Fibroblast of lung (primary cell): ENCODE measurements at regions not wholly inside any gene's neighbourhood (a gene's known extent, or its start where the extent isn't known, plus 50 kb on each side); places are given as distances from the start of the nearest gene placed in this dataset.

Source experiments
- DNase-seq, 2 donors: peaks; one replicate each; pipeline versions ENCODE4 v3.0.0 to v3.0.0-alpha.2; 2010; ENCODE audit warnings: low read depth in 2 of 2
- H2AFZ ChIP-seq: 2 replicates; pipeline ENCODE4 v1.5.1; 2012; ENCODE audit warnings: low read length, control low read depth, inconsistent platforms
- H3K27ac ChIP-seq: 2 replicates; pipeline ENCODE4 v1.5.1; 2011; ENCODE audit warnings: low read length, control low read depth; ENCODE audit not compliant: insufficient read depth
- H3K27me3 ChIP-seq: 2 replicates; pipeline ENCODE4 v1.5.1; 2011; ENCODE audit warnings: mild to moderate bottlenecking, low read length; ENCODE audit not compliant: control insufficient read depth, insufficient read depth
- H3K36me3 ChIP-seq: 2 replicates; pipeline ENCODE4 v1.5.1; 2011; ENCODE audit warnings: low read length; ENCODE audit not compliant: control insufficient read depth, insufficient read depth
- H3K4me1 ChIP-seq: 2 replicates; pipeline ENCODE4 v1.5.1; 2011; ENCODE audit warnings: low read length; ENCODE audit not compliant: control insufficient read depth, insufficient read depth; ENCODE audit errors: extremely low read depth
- H3K4me2 ChIP-seq: 2 replicates; pipeline ENCODE4 v1.5.1; 2011; ENCODE audit warnings: low read length, control low read depth; ENCODE audit not compliant: insufficient read depth; ENCODE audit errors: extremely low read depth
- H3K4me3 ChIP-seq, 4 experiments: fragments of 200-600 bp in 1 of 4; sonication (generic) in 1 of 4; replicated peaks in 1 of 4; 2 replicates each; pipeline ENCODE4 v1.5.1; 2011 to 2016; ENCODE audit warnings: low read length in 4 of 4, low read depth in 3 of 4, mild to moderate bottlenecking in 3 of 4, control low read depth in 2 of 4, inconsistent platforms in 1 of 4, mixed read lengths in 1 of 4; ENCODE audit not compliant: insufficient read depth in 1 of 4; ENCODE audit errors: control extremely low read depth in 1 of 4
- H3K79me2 ChIP-seq: 2 replicates; pipeline ENCODE4 v1.5.1; 2012; ENCODE audit warnings: mild to moderate bottlenecking, low read length, inconsistent platforms; ENCODE audit not compliant: control insufficient read depth, insufficient read depth
- H3K9ac ChIP-seq: 2 replicates; pipeline ENCODE4 v1.5.1; 2011; ENCODE audit warnings: mild to moderate bottlenecking, low read length, control low read depth; ENCODE audit not compliant: insufficient read depth
- H3K9me3 ChIP-seq: 2 replicates; pipeline ENCODE4 v1.5.1; 2012; ENCODE audit warnings: low read depth, low read length; ENCODE audit not compliant: control insufficient read depth, insufficient read depth
- H4K20me1 ChIP-seq: 2 replicates; pipeline ENCODE4 v1.5.1; 2011; ENCODE audit warnings: low read length; ENCODE audit not compliant: control insufficient read depth, insufficient read depth; ENCODE audit errors: extremely low read depth
- EZH2 ChIP-seq: IDR thresholded peaks from 2 replicates; pipeline ENCODE4 v1.5.1; 2012; ENCODE audit warnings: low read length, control low read depth, mild to moderate bottlenecking; ENCODE audit errors: missing control alignments
- TF ChIP-seq, protein P1 (sequence below), 2 donors: IDR thresholded peaks in 1 of 2; conservative IDR thresholded peaks in 1 of 2; 1 replicate in 1 of 2; 2 replicates in 1 of 2; pipeline ENCODE4 v1.5.1; 2011 to 2012; ENCODE audit warnings: low read length in 2 of 2, control low read depth in 1 of 2, inconsistent platforms in 1 of 2, low read depth in 1 of 2, mild to moderate bottlenecking in 1 of 2

DNA sequence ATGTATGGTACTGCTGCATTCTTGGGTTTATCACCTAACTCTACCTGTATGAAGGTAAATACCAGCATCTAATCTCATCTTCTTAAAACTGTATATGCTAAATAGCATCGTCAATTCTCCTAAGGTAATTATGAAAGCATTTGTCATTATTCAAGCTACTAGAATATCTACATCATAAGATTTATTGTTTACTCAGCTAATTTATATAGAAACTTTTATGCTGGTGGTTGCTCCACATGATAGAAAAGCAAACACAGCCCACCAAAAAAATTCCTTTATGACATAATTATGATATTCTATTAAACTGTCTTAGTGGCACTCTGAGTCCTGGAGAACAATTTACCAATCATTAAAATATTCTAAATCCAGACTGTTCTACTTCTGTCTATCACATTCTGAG is 1226.1 kb upstream of the NRXN1 start:
- Histone ChIP-seq H3K9me3 (no peaks in the 10 kb centered on the region), H3K27ac (no peak overlapping the region), H3K79me2 (no peaks in the 10 kb centered on the region), H2AFZ (no peak overlapping the region), H3K27me3 (no peaks in the 10 kb centered on the region), H4K20me1 (no peaks in the 10 kb centered on the region), H3K4me1 (no peaks in the 10 kb centered on the region), H3K9ac (no peak overlapping the region), H3K36me3 (no peaks in the 10 kb centered on the region), H3K4me3 (no peak overlapping the region), H3K4me2 (no peak overlapping the region)
- no peak for DNase-seq
- TF ChIP-seq, protein P1, sequence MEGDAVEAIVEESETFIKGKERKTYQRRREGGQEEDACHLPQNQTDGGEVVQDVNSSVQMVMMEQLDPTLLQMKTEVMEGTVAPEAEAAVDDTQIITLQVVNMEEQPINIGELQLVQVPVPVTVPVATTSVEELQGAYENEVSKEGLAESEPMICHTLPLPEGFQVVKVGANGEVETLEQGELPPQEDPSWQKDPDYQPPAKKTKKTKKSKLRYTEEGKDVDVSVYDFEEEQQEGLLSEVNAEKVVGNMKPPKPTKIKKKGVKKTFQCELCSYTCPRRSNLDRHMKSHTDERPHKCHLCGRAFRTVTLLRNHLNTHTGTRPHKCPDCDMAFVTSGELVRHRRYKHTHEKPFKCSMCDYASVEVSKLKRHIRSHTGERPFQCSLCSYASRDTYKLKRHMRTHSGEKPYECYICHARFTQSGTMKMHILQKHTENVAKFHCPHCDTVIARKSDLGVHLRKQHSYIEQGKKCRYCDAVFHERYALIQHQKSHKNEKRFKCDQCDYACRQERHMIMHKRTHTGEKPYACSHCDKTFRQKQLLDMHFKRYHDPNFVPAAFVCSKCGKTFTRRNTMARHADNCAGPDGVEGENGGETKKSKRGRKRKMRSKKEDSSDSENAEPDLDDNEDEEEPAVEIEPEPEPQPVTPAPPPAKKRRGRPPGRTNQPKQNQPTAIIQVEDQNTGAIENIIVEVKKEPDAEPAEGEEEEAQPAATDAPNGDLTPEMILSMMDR (conservative IDR thresholded peaks at IDR 0.05 in 1 of 2, IDR thresholded peaks at IDR 0.05 in 1 of 2; ENCODE audit: low read depth in 1 of 2, low read length in 2 of 2), result no peak
- TF ChIP-seq EZH2, result no peak

DNA sequence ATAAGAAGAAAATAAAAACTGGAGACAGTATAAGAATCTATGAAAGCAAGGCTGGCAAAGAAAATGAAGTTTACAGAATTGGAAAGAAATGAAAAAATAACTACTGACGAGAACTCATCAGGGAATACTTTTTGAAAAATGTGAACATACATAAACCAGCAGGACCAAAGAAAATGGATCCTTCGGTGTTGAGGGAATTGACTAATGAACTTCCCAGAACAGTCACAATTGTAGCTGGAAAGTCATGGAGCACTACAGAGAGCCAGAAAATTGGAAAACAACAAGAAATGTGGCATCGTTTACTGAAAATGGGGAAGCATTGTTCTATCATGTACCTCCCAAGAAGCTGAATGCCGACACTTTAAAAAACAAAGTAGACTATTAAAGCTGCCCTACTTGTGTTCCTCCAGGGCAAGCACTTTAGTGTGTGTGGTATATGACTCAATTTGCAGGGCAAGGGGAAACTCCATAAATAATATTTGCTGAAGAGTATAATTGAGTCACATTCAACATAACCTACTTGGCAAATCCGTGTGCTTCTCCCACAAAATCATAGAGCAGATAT is 1221.6 kb upstream of the NRXN1 start:
- no peak for DNase-seq
- no peak overlapping the region for H3K27ac ChIP-seq
- H3K9ac ChIP-seq, result no peak overlapping the region
- no peak for TF ChIP-seq EZH2
- TF ChIP-seq, protein P1 (conservative IDR thresholded peaks at IDR 0.05 in 1 of 2, IDR thresholded peaks at IDR 0.05 in 1 of 2; ENCODE audit: low read depth in 1 of 2, low read length in 2 of 2), result no peak
- no peak overlapping the region for H3K4me3 ChIP-seq
- H2AFZ ChIP-seq, result no peak overlapping the region
- no peaks in the 10 kb centered on the region for H3K79me2 ChIP-seq
- no peaks in the 10 kb centered on the region for H3K36me3 ChIP-seq
- H3K9me3 ChIP-seq, result no peaks in the 10 kb centered on the region
- no peaks in the 10 kb centered on the region for H3K27me3 ChIP-seq
- no peaks in the 10 kb centered on the region for H4K20me1 ChIP-seq
- H3K4me1 ChIP-seq, result no peaks in the 10 kb centered on the region
- no peak overlapping the region for H3K4me2 ChIP-seq

- H3K79me2 ChIP-seq, result no peaks in the 10 kb centered on the region
- H3K36me3 ChIP-seq, result no peaks in the 10 kb centered on the region
- H3K9ac ChIP-seq, result no peak overlapping the region
- H3K9me3 ChIP-seq, result no peaks in the 10 kb centered on the region
- H4K20me1 ChIP-seq, result no peaks in the 10 kb centered on the region
- TF ChIP-seq, protein P1 (conservative IDR thresholded peaks at IDR 0.05 in 1 of 2, IDR thresholded peaks at IDR 0.05 in 1 of 2; ENCODE audit: low read depth in 1 of 2, low read length in 2 of 2), result no peak
- no peak for TF ChIP-seq EZH2
- H3K27ac ChIP-seq, result no peak overlapping the region
- no peak overlapping the region for H3K4me3 ChIP-seq
- DNase-seq, result no peak
- no peak overlapping the region for H3K4me2 ChIP-seq
- H2AFZ ChIP-seq, result no peak overlapping the region
- no peaks in the 10 kb centered on the region for H3K27me3 ChIP-seq
- H3K4me1 ChIP-seq, result no peaks in the 10 kb centered on the region
Observed at GRCh38 chr2:52238782-52239181, 1206.8 kb upstream of the NRXN1 start.
